ENCODE measurements at regions not wholly inside any gene's neighbourhood (a gene's known extent, or its start where the extent isn't known, plus 50 kb on each side); places are given as distances from the start of the nearest gene placed in this dataset.
"Not testable (repeated sequence)": the region's sequence is repeated elsewhere in the genome, so short reads cannot be mapped to it uniquely, and the experiment has no call there.

GRCh38 chr13:18598543-18598942 lies 583.1 kb downstream of the TUBA3C start:
- H3K9me3 ChIP-seq (ENCODE audit: insufficient read depth, low read length); H3K9ac ChIP-seq (ENCODE audit: insufficient read length, low read depth); DNase-seq (ENCODE audit: low read depth, low spot score); H3K4me3 ChIP-seq (ENCODE audit: insufficient read length, low read depth); H3K36me3 ChIP-seq (ENCODE audit: insufficient read depth, insufficient read length, low read length); H3K27me3 ChIP-seq (ENCODE audit: insufficient read depth, insufficient read length); H3K4me1 ChIP-seq (ENCODE audit: insufficient read depth, insufficient read length): not testable (repeated sequence)

- H3K9ac ChIP-seq (ENCODE audit: insufficient read length, low read depth); H3K27me3 ChIP-seq (ENCODE audit: insufficient read depth, insufficient read length); H3K36me3 ChIP-seq (ENCODE audit: insufficient read depth, insufficient read length, low read length); H3K4me1 ChIP-seq (ENCODE audit: insufficient read depth, insufficient read length); DNase-seq (ENCODE audit: low read depth, low spot score); H3K9me3 ChIP-seq (ENCODE audit: insufficient read depth, low read length); H3K4me3 ChIP-seq (ENCODE audit: insufficient read length, low read depth): not testable (repeated sequence)
These were observed 583.7 kb downstream of the TUBA3C start for GRCh38 chr13:18597940-18598339.

GRCh38 chr13:18577103-18577502 lies 604.5 kb downstream of the TUBA3C start:
- not testable (repeated sequence) for H3K9ac ChIP-seq (ENCODE audit: insufficient read length, low read depth); H3K4me1 ChIP-seq (ENCODE audit: insufficient read depth, insufficient read length); DNase-seq (ENCODE audit: low read depth, low spot score); H3K36me3 ChIP-seq (ENCODE audit: insufficient read depth, insufficient read length, low read length); H3K27me3 ChIP-seq (ENCODE audit: insufficient read depth, insufficient read length); H3K4me3 ChIP-seq (ENCODE audit: insufficient read length, low read depth); H3K9me3 ChIP-seq (ENCODE audit: insufficient read depth, low read length)

- H3K9ac ChIP-seq (ENCODE audit: insufficient read length, low read depth); H3K9me3 ChIP-seq (ENCODE audit: insufficient read depth, low read length); H3K4me3 ChIP-seq (ENCODE audit: insufficient read length, low read depth); H3K27me3 ChIP-seq (ENCODE audit: insufficient read depth, insufficient read length); H3K4me1 ChIP-seq (ENCODE audit: insufficient read depth, insufficient read length); H3K36me3 ChIP-seq (ENCODE audit: insufficient read depth, insufficient read length, low read length); DNase-seq (ENCODE audit: low read depth, low spot score): not testable (repeated sequence)
These were observed 613.7 kb downstream of the TUBA3C start for GRCh38 chr13:18567890-18568289.
